Gastrocnemius medialis (tissue), 4 donors: ENCODE measurements at regions not wholly inside any gene's neighbourhood (a gene's known extent, or its start where the extent isn't known, plus 50 kb on each side); places are given as distances from the start of the nearest gene placed in this dataset.

Experiments used
- POLR2A ChIP-seq, 2 donors: fragments of 450-650 bp; IDR thresholded peaks; one replicate each; pipeline ENCODE4 v1.6.1; 2017; ENCODE audit warnings: antibody characterized with exemption in 2 of 2, mild to moderate bottlenecking in 2 of 2, moderate library complexity in 2 of 2
- TF ChIP-seq, protein P1 (sequence below), 5 experiments: fragments of 450-650 bp in 3 of 5; fragments of 200-600 bp in 2 of 5; sonication (generic) in 2 of 5; IDR thresholded peaks in 4 of 5; conservative IDR thresholded peaks in 1 of 5; 1 replicate in 4 of 5; 2 replicates in 1 of 5; pipeline ENCODE4 v1.5.1; 2016 to 2019; ENCODE audit warnings: antibody characterized with exemption in 5 of 5, mild to moderate bottlenecking in 3 of 5, moderate library complexity in 3 of 5

DNA sequence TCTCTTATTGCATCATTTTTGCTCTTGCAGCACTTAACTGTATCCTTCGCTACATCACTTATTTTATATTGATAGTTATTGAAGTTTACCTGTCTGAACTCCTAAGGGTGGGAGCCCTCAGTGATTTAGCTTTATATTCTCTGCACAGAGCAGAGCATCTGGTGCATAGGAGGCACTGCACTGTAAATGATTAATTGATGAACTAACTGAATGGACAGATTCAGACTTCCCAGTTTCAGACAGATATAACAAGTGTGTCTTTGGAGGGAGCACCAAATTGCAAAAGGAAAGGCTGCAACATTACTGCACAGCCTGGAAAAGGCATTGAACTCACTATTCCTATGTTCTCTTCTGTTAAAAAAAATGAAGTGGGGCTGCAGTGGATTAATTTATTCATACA, 160.3 kb downstream of the EDN1 start:
- TF ChIP-seq, protein P1, sequence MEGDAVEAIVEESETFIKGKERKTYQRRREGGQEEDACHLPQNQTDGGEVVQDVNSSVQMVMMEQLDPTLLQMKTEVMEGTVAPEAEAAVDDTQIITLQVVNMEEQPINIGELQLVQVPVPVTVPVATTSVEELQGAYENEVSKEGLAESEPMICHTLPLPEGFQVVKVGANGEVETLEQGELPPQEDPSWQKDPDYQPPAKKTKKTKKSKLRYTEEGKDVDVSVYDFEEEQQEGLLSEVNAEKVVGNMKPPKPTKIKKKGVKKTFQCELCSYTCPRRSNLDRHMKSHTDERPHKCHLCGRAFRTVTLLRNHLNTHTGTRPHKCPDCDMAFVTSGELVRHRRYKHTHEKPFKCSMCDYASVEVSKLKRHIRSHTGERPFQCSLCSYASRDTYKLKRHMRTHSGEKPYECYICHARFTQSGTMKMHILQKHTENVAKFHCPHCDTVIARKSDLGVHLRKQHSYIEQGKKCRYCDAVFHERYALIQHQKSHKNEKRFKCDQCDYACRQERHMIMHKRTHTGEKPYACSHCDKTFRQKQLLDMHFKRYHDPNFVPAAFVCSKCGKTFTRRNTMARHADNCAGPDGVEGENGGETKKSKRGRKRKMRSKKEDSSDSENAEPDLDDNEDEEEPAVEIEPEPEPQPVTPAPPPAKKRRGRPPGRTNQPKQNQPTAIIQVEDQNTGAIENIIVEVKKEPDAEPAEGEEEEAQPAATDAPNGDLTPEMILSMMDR (IDR thresholded peaks at IDR 0.05 in 4 of 5, conservative IDR thresholded peaks at IDR 0.05 in 1 of 5): no peak
- no peak for TF ChIP-seq POLR2A (IDR thresholded peaks at IDR 0.05)
